ENCODE measurements at regions not wholly inside any gene's neighbourhood (a gene's known extent, or its start where the extent isn't known, plus 50 kb on each side); places are given as distances from the start of the nearest gene placed in this dataset.

GRCh38 chr22:44381761-44382115 is 69.0 kb upstream of the SHISAL1 start:
- H3K9ac ChIP-seq (ENCODE audit: low read depth, low read length) = no peak overlapping the region
- H3K36me3 ChIP-seq (ENCODE audit: insufficient read depth, low read length) = no peaks in the 10 kb centered on the region
- H3K9me3 ChIP-seq (replicated peaks; ENCODE audit: low read length) = no peaks in the 10 kb centered on the region
- no peak overlapping the region for H3K4me3 ChIP-seq (ENCODE audit: low read length)
- H3K4me1 ChIP-seq (ENCODE audit: control insufficient read depth, insufficient read depth, low read length) = no peaks in the 10 kb centered on the region
- peaks cover 83% of the 10 kb centered on the region for H3K27me3 ChIP-seq (ENCODE audit: control insufficient read depth, insufficient read depth, low read length)
- H3K4me2 ChIP-seq (ENCODE audit: low read length) = no peak overlapping the region

DNA sequence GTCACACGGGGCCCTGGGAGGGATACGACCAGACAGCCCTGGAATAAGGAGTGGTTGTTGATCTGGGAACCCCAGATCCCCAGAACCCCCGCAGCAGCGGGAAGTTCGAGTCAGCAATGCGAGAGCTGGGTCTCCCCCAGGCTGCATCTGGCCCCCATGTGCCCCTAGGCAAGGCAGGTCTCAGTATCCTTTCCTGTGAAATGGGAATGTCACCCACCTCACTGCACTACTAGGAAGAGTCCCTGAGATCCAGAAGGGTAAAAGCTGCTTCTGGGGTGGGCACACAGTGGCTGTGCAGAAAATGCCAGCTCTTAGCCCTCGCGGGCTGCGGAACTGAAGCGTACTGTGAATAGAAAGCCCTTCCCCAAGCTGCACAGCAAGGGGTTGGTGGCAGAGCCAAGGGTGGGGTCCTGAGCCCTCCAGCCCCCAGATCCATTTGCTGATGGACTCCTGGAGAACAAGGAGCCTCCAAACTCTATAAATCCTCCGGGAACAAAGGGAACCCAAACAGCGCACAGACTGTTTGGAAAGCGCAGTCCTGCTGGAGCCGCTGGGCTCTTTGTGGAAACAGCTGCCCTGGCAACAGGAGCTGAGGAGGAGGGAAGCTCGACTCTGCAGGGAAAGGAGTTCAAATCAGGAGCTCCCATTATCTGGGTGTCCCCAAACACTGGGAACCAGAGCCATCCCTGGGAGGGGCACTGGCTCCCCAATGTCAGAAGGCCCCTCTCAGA is 68.2 kb upstream of the SHISAL1 start:
- Histone ChIP-seq H3K36me3 (ENCODE audit: insufficient read depth, low read length) (no peaks in the 10 kb centered on the region), H3K4me3 (ENCODE audit: low read length) (no peak overlapping the region), H3K9me3 (replicated peaks; ENCODE audit: low read length) (no peaks in the 10 kb centered on the region), H3K4me2 (ENCODE audit: low read length) (no peak overlapping the region), H3K27me3 (ENCODE audit: control insufficient read depth, insufficient read depth, low read length) (peaks cover 74% of the 10 kb centered on the region), H3K9ac (ENCODE audit: low read depth, low read length) (no peak overlapping the region), H3K4me1 (ENCODE audit: control insufficient read depth, insufficient read depth, low read length) (no peaks in the 10 kb centered on the region)

- no peaks in the 10 kb centered on the region for H3K36me3 ChIP-seq (ENCODE audit: insufficient read depth, low read length)
- H3K9me3 ChIP-seq (replicated peaks; ENCODE audit: low read length) = no peaks in the 10 kb centered on the region
- no peaks in the 10 kb centered on the region for H3K4me1 ChIP-seq (ENCODE audit: control insufficient read depth, insufficient read depth, low read length)
- no peak overlapping the region for H3K4me2 ChIP-seq (ENCODE audit: low read length)
- H3K27me3 ChIP-seq (ENCODE audit: control insufficient read depth, insufficient read depth, low read length) = peaks cover 70% of the 10 kb centered on the region
- no peak overlapping the region for H3K9ac ChIP-seq (ENCODE audit: low read depth, low read length)
- no peak overlapping the region for H3K4me3 ChIP-seq (ENCODE audit: low read length)
Observed at GRCh38 chr22:44379817-44380755, 67.3 kb upstream of the SHISAL1 start.

DNA sequence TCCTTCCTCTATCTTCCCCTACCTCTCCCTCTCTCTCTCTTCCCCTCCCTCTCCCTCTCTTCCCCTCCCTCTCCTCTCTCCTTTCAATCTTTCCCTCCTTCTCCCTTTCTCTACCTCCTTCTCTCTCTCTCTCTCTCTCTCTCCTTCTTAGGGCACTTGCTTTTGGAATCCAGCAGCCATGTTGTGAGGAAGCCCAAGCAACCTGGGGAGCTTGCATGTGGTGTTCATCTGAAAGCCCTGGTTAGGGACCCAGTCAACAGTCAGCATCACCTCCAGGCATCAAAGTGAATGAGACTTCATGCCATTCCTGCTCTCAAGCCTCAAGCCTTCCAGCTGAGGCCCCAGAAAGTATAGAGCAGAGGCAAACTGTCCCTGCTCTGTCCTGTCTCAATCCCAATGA is 65.6 kb upstream of the SHISAL1 start:
- Histone ChIP-seq H3K4me3 (ENCODE audit: low read length) (no peak overlapping the region), H3K9me3 (replicated peaks; ENCODE audit: low read length) (peaks cover 7% of the 10 kb centered on the region), H3K4me1 (ENCODE audit: control insufficient read depth, insufficient read depth, low read length) (no peaks in the 10 kb centered on the region), H3K36me3 (ENCODE audit: insufficient read depth, low read length) (no peaks in the 10 kb centered on the region), H3K9ac (ENCODE audit: low read depth, low read length) (no peak overlapping the region), H3K4me2 (ENCODE audit: low read length) (no peak overlapping the region), H3K27me3 (ENCODE audit: control insufficient read depth, insufficient read depth, low read length) (peaks cover 57% of the 10 kb centered on the region)

DNA sequence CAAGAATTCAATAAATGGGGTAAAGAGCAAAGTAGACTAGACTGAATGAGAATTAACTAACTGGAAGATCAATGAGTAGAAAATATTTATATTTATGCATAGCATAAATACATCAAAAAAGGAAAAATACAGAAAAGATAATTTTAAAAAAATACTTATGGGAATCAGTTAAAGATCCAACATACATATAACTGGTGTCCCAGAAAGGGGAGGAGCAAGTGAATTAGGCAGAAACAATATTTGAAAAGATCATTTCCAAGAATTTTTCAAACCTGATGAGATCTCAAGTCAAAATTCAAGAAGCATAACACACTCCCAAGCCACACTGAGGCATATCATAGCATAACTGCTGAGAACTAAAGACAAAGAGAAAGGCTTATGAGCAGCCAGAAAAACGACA is 62.7 kb upstream of the SHISAL1 start:
- Histone ChIP-seq H3K4me3 (ENCODE audit: low read length) (no peak overlapping the region), H3K9ac (ENCODE audit: low read depth, low read length) (no peak overlapping the region), H3K27me3 (ENCODE audit: control insufficient read depth, insufficient read depth, low read length) (peaks cover 32% of the 10 kb centered on the region), H3K4me1 (ENCODE audit: control insufficient read depth, insufficient read depth, low read length) (no peaks in the 10 kb centered on the region), H3K36me3 (ENCODE audit: insufficient read depth, low read length) (no peaks in the 10 kb centered on the region), H3K4me2 (ENCODE audit: low read length) (no peak overlapping the region), H3K9me3 (replicated peaks; ENCODE audit: low read length) (peaks cover 12% of the 10 kb centered on the region)

DNA sequence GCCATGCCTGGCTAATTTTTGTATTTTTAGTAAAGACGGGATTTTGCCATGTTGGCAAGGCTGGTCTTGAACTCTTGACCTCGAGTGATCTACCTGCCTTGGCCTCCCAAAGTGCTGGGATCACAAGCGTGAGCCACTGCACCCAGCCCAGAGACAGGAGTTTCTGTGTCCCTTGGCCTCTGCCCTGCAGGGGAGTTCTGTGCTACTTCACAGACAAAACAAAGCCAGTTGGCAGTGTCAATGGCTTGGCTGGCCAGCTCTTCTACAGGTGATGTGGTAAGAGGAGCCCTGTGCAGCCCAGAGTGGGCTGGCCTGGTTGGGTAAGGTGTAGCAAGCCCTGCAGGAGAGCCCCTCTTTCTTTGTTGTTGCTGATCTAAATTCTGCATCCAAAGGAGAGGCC is 60.5 kb upstream of the SHISAL1 start:
- Histone ChIP-seq H3K9me3 (replicated peaks; ENCODE audit: low read length) (peaks cover 12% of the 10 kb centered on the region), H3K4me3 (ENCODE audit: low read length) (no peak overlapping the region), H3K9ac (ENCODE audit: low read depth, low read length) (no peak overlapping the region)

GRCh38 chr22:44372611-44373010 is 59.9 kb upstream of the SHISAL1 start:
- H3K4me1 ChIP-seq (ENCODE audit: control insufficient read depth, insufficient read depth, low read length) = no peaks in the 10 kb centered on the region
- H3K27me3 ChIP-seq (ENCODE audit: control insufficient read depth, insufficient read depth, low read length) = peaks cover 21% of the 10 kb centered on the region
- no peak overlapping the region for H3K4me2 ChIP-seq (ENCODE audit: low read length)
- no peak overlapping the region for H3K9ac ChIP-seq (ENCODE audit: low read depth, low read length)
- H3K4me3 ChIP-seq (ENCODE audit: low read length) = no peak overlapping the region
- H3K36me3 ChIP-seq (ENCODE audit: insufficient read depth, low read length) = no peaks in the 10 kb centered on the region
- H3K9me3 ChIP-seq (replicated peaks; ENCODE audit: low read length) = peaks cover 12% of the 10 kb centered on the region

More for the DNA sequence above, 60.5 kb upstream of the SHISAL1 start:
- H3K36me3 ChIP-seq (ENCODE audit: insufficient read depth, low read length) = no peaks in the 10 kb centered on the region
- no peak overlapping the region for H3K4me2 ChIP-seq (ENCODE audit: low read length)
- H3K27me3 ChIP-seq (ENCODE audit: control insufficient read depth, insufficient read depth, low read length) = peaks cover 25% of the 10 kb centered on the region
- no peaks in the 10 kb centered on the region for H3K4me1 ChIP-seq (ENCODE audit: control insufficient read depth, insufficient read depth, low read length)

DNA sequence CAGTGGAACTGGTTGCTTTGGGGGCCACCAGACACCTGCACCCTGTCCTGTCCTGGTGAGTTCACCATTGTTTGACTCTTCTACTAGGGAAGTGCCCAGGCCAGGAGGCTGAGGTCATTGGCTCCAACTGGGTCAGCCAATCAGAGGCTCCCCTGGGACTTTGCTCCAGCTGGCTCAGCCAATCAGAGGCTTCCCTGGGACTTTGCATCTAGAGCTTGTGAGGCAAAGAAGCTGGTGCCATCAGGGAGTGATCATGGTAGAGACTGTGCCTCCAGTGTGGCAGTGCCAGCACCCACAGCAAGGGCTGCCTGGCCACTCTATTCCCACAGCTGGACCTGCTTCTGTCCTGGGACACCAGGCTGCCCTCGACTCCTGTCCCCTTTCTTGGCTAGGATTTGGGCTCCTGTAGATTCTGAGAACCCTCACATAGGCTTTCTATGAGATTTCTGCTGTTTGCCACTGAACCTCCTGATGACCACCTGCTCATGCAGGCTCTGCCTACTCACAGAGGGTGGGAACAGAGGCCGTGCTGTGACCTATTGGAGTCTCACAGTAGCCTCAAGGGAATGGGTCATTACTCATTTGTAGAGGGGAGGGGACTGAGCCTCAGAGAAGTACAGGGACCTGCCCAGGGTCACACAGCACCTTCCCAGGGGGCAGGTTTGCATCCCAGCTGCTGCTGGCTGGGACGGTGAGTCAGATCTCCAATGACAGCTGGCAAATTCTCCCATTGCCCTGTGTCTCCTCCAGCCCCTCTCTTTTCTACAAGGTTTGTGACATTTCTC is 59.2 kb upstream of the SHISAL1 start:
- no peak overlapping the region for H3K9ac ChIP-seq (ENCODE audit: low read depth, low read length)

DNA sequence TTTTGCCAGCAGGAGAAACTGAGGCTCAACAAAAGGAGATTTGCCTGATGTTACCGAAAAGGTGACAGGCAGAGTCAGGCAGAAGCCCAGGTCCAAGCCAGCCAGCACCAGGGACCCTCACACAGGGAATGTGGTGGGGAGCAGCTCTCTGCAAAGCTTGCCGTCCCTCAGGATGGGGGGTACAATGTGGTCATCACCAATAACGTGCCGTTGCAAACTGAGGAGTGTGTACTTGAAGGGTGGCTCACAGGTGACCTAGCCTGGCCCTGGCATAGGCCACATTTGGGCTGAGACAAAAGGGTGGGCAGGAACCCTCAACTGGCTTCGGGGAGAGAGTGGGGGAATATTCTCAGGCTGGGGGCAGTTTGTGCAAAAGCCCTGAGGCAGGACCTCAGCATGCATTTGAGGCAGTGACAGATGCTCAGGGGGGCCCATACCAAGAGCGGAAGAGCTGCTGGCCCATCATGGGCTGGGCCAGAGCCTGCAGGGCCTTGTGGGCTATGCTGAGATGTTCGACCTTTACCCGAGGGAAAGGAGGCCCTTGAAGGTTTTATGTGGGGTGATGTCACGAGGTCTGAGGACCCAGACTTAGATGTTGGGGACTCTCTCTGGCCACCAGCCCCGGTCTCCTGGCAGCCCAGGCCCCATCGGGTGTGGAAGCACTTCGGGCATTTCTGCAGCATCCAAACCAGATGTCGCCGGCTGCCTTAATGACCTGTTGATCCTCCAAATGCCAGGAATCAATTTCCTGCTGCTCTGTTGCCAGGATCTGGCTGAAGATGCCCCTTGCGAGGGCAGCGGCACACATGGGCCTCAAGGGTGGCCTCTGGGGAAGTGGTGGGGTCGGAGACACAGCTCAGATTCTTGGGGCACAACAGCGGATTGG is 57.4 kb upstream of the SHISAL1 start:
- Histone ChIP-seq H3K9ac (ENCODE audit: low read depth, low read length) (no peak overlapping the region), H3K27me3 (ENCODE audit: control insufficient read depth, insufficient read depth, low read length) (peaks cover 21% of the 10 kb centered on the region), H3K9me3 (replicated peaks; ENCODE audit: low read length) (peaks cover 12% of the 10 kb centered on the region), H3K36me3 (ENCODE audit: insufficient read depth, low read length) (no peaks in the 10 kb centered on the region), H3K4me2 (ENCODE audit: low read length) (no peak overlapping the region), H3K4me1 (ENCODE audit: control insufficient read depth, insufficient read depth, low read length) (no peaks in the 10 kb centered on the region), H3K4me3 (ENCODE audit: low read length) (no peak overlapping the region)

More for the DNA sequence above, 59.2 kb upstream of the SHISAL1 start:
- peaks cover 12% of the 10 kb centered on the region for H3K9me3 ChIP-seq (replicated peaks; ENCODE audit: low read length)
- no peaks in the 10 kb centered on the region for H3K4me1 ChIP-seq (ENCODE audit: control insufficient read depth, insufficient read depth, low read length)
- no peaks in the 10 kb centered on the region for H3K36me3 ChIP-seq (ENCODE audit: insufficient read depth, low read length)
- H3K4me2 ChIP-seq (ENCODE audit: low read length) = no peak overlapping the region
- H3K4me3 ChIP-seq (ENCODE audit: low read length) = no peak overlapping the region
- peaks cover 21% of the 10 kb centered on the region for H3K27me3 ChIP-seq (ENCODE audit: control insufficient read depth, insufficient read depth, low read length)

GRCh38 chr22:44369293-44369661 is 56.5 kb upstream of the SHISAL1 start:
- Histone ChIP-seq H3K4me1 (ENCODE audit: control insufficient read depth, insufficient read depth, low read length) (peaks cover 2% of the 10 kb centered on the region), H3K4me2 (ENCODE audit: low read length) (no peak overlapping the region), H3K9ac (ENCODE audit: low read depth, low read length) (no peak overlapping the region), H3K4me3 (ENCODE audit: low read length) (no peak overlapping the region), H3K27me3 (ENCODE audit: control insufficient read depth, insufficient read depth, low read length) (peaks cover 18% of the 10 kb centered on the region), H3K36me3 (ENCODE audit: insufficient read depth, low read length) (no peaks in the 10 kb centered on the region), H3K9me3 (replicated peaks; ENCODE audit: low read length) (peaks cover 5% of the 10 kb centered on the region)
